HG02852 (cell line): ENCODE measurements at regions not wholly inside any gene's neighbourhood (a gene's known extent, or its start where the extent isn't known, plus 50 kb on each side); places are given as distances from the start of the nearest gene placed in this dataset.

ENCODE experiments used
- ATAC-seq: cut with Tn5 transposase; IDR thresholded peaks from one replicate; pipeline ENCODE4 v1.9.1; 2021; ENCODE audit warnings: mild to moderate bottlenecking, moderate library complexity; ENCODE audit not compliant: unreplicated experiment

DNA sequence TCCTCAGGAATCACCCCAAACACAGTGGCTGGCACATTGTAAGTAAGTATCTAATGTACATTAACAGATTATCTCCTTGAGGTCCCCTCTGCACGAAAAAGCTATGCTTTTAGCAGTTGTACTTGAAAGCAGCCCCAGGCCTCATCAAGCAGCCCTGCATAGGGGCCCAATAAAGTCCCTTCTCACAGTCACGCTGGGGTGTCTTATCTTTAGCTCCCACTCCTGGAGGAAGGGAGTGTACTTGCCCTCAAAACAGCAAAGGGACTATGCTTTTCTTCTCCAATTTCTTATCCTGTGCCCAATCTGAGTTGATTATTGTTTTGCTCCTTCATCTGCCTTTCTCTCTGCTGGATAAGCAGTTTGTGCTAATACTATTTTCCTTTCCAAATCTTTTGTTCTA lies 168.8 kb upstream of the PLXNA2 start:
- ATAC-seq = no peak

GRCh38 chr1:208418667-208419066 lies 174.5 kb upstream of the PLXNA2 start:
- ATAC-seq = no peak

DNA sequence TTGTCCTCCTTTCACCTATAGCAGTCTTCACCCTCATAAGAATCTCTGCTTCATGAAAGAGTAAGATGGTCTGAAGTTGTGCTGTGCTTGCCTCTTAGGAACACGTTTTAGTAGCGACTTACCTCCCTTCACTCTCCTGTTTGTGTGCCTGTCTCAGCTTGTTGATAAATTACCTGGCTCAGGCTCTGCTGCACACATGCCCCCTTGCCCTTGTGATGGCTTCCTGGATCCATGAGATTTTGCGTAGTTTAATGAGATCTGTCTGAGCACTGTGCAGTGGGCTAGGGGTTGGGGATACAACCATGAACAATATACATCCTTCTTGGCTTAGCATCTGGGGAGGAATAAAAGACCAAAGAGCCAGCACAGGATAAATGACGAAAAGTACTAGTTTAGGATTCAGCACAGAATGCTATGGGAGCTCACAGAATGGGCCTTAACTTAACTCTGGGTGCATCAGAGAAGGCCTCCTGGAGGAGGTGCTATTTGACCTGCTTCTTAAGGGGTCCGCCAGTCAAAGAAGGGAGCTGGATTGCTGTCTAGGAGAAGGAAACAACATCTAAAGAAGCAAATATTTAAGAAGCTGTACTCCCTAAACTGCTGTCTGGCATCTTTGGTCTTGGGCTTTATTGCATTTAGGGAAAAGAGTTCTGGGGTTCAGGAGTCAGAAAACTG lies 175.7 kb upstream of the PLXNA2 start:
- ATAC-seq = no peak

GRCh38 chr1:208420696-208421095 lies 176.5 kb upstream of the PLXNA2 start:
- ATAC-seq = no peak

DNA sequence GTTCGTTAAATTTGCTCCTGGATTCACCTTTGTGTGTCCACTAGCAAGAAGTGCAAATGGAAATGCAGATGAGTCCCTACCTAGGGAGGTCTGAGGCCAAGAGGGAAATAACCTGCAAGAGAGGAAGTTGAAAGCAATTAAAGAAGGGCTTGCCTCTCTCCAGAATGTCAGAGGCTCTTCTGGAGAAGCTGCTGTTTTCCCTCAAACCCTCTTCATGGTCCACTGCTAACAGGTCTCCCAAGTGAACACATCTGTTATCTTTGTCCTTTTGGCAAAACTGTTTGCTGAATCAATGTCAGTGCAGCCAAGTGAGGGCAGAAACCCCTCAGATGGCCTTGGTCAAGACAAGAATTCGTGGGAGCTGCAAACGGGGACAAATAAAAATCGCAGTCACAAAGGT lies 177.3 kb upstream of the PLXNA2 start:
- ATAC-seq = no peak

DNA sequence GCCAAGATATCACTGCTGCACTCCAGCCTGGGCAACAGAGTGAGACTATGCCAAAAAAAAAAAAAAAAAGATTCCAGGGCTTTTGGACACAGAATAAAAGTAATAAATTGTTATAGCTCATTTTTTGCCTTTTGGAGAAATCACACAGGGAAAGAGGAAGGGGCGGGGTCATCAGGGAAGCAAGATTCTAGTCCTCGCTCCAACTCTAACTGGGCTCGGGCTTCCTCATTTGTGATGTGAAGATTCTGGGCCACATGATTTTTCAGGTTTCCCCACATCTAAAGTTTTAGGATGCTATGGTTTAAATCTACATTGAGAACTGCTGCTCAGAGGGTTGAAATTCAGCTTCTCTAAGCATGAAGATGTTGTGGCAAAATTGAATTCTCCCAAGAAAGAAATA lies 179.3 kb upstream of the PLXNA2 start:
- no peak for ATAC-seq

DNA sequence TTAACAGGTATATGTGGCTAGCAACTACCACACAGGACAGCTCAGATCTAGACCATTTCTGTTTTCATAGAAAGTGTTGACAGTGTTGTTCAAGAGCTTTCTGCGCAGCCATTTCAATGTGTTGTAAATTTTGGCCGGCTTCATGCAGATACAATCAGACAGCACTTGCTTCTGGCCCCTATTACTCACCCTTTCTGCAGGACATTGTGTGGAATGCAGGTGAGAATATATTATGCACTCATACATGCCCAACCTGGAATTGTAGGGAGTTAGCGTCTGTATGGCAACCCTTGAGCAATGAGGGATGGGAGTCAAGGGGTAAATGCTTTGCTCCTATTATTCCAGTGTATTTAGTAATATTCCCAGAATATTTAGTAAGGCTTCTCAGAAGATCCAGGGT lies 180.9 kb upstream of the PLXNA2 start:
- ATAC-seq = no peak

GRCh38 chr1:208430220-208430619 lies 186.0 kb upstream of the PLXNA2 start:
- ATAC-seq = no peak

- no peak for ATAC-seq
These were observed 187.5 kb upstream of the PLXNA2 start for GRCh38 chr1:208431721-208432120.

GRCh38 chr1:208432346-208432745 lies 188.2 kb upstream of the PLXNA2 start:
- no peak for ATAC-seq

- no peak for ATAC-seq
These were observed 188.9 kb upstream of the PLXNA2 start for GRCh38 chr1:208433086-208433485.

DNA sequence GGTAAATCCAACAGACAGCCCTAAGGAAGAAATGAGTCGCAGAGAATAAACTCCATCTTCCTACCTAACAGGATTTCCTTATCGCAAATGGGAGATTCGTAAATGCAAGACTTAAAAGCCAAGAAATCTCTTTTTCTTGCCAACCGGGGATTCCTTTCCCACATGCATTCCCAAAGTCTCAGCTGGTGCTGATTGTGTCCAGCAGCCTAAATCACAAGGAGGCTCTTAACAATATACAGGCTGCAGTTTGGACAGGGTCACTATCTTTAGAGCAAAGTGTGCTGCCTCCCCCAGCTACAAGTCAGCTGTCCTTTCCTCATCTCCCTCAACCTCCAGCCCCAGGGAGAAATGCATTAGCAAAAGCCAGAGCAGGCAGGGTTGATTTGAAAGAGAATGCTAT lies 189.8 kb upstream of the PLXNA2 start:
- ATAC-seq = no peak

- ATAC-seq = no peak
These were observed 193.2 kb upstream of the PLXNA2 start for GRCh38 chr1:208437401-208437800.

DNA sequence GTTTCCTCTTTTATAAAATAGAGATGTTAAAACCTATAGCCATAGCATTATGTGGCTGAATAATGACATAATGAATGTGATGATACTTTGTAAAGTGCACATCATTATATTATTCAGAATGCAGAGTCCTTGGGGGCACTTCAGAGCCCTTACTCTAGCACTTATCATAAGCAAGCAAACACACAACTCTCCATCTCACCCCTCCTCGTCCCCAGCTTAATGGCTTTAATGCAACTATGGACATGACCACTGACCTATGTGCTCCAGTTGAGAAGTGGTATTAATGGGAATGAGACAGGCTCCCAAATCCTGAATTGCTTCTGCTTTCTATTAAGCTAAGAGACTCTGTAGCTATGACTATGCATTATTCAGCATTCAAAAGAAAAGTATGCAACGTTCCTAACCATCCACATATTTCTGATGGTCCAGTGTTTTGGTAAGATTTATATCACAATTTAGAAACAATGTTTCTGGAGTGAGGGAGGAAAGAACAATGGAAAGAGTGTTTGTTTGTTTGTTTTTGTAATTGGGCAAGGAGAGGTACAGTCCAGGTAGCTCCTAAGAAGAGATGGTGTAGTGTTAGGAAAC lies 194.0 kb upstream of the PLXNA2 start:
- ATAC-seq = no peak

DNA sequence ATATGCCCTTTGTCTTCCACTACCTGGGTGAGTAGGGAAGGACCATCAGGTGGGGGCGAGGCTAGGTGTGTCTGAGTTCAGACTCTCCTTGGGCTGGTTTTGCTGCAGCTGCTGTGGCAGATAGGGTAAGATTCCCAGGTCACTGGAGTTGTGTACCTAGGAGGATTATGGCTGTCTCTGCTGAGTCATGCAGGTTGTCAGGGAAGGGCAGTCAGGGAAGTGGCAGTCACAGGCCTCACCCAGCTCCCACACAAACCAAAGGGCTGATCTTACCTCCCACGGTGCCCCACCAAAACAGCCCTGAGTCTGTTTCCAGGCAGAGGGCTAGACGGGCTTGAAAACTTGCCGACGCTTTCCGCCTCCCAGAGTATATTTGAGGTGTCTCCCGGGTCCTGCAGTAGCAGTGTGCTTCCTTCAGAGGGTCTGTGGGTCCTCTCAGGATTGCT lies 201.6 kb upstream of the PLXNA2 start:
- ATAC-seq = no peak

DNA sequence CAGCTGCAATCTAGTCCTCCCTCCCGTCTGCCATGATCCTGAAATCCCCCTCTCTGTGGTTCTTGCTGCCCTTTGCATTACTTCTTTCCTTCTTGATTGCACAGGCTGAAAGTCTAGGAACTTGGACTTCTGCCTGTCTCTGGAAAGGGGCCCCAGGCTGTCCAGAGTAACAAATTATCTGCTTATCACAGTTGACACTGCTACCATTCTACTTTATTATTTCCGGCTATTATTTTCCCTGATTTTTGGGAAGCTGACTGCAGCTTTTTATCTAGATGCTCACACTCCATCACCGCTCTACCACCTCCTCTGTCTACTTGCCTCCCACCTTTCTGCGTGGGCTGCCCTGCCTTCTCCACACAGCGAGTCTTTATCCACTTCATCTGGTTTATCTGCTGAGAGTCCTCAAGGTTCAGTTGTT lies 202.1 kb upstream of the PLXNA2 start:
- ATAC-seq = no peak

DNA sequence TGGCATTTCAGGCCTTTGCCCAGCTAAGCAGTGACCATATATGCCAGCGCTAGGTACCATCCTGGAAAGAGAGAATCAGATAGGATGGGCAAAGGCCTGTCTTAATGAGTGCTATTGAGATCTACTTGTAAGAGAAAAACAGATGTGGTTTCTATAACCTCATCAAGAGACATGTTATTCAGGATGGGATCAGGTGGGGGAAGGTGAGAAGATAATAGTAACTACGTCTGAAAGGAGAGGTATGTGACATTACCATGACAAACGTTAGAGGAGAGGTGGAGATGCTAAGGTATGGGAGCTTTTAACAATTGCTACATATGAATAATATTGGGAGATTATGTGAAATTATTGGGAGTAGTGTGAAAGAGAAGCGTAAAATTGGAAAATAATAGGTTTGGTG lies 204.2 kb upstream of the PLXNA2 start:
- no peak for ATAC-seq

- no peak for ATAC-seq
These were observed 205.8 kb upstream of the PLXNA2 start for GRCh38 chr1:208449951-208450350.

- no peak for ATAC-seq
These were observed 206.8 kb upstream of the PLXNA2 start for GRCh38 chr1:208450958-208451357.

GRCh38 chr1:208455821-208456220 lies 211.6 kb upstream of the PLXNA2 start:
- ATAC-seq = no peak

DNA sequence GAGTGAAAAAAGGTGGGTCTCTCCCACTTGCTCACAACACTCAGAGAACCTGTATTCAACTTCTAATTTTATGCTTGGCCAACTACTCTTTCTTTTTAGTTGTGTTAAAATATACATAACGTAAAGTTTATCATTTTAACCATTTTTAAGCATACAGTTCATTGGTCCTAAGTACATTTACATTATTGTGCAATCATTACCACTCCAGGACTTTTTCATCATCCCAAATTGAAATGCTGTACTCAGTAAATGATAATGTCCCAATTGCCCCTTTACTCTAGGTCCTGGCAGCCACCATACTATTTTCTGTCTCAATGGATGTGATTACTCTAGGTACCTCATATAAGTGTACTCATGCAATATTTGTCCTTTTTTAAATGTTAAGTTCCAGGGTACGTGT lies 212.3 kb upstream of the PLXNA2 start:
- no peak for ATAC-seq

DNA sequence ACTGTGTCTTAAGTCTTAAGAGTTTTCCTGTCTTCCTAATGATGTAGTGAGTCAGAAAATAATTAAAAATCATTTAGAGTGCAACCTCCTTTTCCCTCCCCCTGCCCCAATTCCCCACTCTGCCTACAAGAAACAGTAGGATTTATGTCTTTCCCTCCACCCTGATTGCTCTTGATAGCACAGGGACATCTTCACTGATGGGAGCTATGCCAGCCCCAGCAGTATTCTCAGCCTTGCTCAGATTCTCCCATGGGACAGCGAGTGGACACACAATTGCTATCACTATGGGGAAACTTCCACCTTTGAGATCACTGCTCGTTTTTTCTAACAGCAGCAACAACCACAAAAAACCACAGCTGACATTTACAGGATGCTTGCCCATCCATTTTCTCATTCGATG lies 216.6 kb upstream of the PLXNA2 start:
- no peak for ATAC-seq

GRCh38 chr1:208461680-208462079 lies 217.5 kb upstream of the PLXNA2 start:
- no peak for ATAC-seq
